Muscle layer of duodenum (tissue), 2 donors: ENCODE measurements at regions not wholly inside any gene's neighbourhood (a gene's known extent, or its start where the extent isn't known, plus 50 kb on each side); places are given as distances from the start of the nearest gene placed in this dataset.

Experiments
- H3K27ac ChIP-seq: one replicate; pipeline ENCODE4 v1.7.0; 2013; ENCODE audit warnings: mild to moderate bottlenecking, low read length
- H3K27me3 ChIP-seq: one replicate; pipeline ENCODE4 v1.7.0; 2013; ENCODE audit warnings: low read depth, mild to moderate bottlenecking, control low read depth, low read length
- H3K36me3 ChIP-seq, 2 donors: one replicate each; pipeline ENCODE4 v1.7.0; 2013; ENCODE audit warnings: low read length in 2 of 2, control low read depth in 1 of 2, mild to moderate bottlenecking in 1 of 2; ENCODE audit not compliant: insufficient read depth in 2 of 2, control insufficient read depth in 1 of 2
- H3K4me1 ChIP-seq, 2 donors: one replicate each; pipeline ENCODE4 v1.7.0; 2013; ENCODE audit warnings: low read length in 2 of 2, mild to moderate bottlenecking in 2 of 2, control low read depth in 1 of 2, moderate library complexity in 1 of 2; ENCODE audit not compliant: insufficient read depth in 2 of 2, control insufficient read depth in 1 of 2
- H3K4me3 ChIP-seq, 2 donors: one replicate each; pipeline ENCODE4 v1.7.0; 2013; ENCODE audit warnings: low read length in 2 of 2, low read depth in 1 of 2, mild to moderate bottlenecking in 1 of 2
- H3K9me3 ChIP-seq, 2 donors: one replicate each; pipeline ENCODE4 v1.7.0; 2013; ENCODE audit warnings: low read length in 2 of 2, control low read depth in 1 of 2, mild to moderate bottlenecking in 1 of 2; ENCODE audit not compliant: control insufficient read depth in 1 of 2
- donor health status: healthy.

DNA sequence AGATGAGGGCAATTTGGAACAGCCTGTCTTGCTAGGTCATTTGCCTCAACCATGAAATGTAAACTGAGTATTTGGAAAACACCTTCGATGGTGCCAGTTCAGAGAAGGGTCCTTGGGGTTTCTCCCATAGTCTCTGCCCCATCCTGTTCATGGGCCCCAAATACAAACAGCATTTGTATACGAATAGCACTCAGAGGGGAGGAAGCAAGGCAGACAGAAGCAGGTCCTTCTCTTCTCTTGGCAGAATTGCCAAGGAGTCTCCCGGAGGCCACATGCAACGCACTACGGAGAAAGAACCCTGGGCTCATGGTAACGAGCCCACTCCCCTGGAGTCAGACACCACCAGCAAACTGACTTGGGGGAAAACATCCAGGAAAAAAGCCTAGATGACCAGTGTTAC lies 162.1 kb downstream of the RAB11FIP2 start:
- Histone ChIP-seq H3K36me3 (no peaks in the 10 kb centered on the region), H3K27me3 (no peaks in the 10 kb centered on the region), H3K4me1 (no peaks in the 10 kb centered on the region), H3K9me3 (no peaks in the 10 kb centered on the region), H3K27ac (no peak overlapping the region), H3K4me3 (no peak overlapping the region)

GRCh38 chr10:117885206-117885829 lies 161.4 kb downstream of the RAB11FIP2 start:
- no peaks in the 10 kb centered on the region for H3K36me3 ChIP-seq

GRCh38 chr10:117886766-117887165 lies 160.0 kb downstream of the RAB11FIP2 start:
- H3K27ac ChIP-seq: no peak overlapping the region
- H3K4me3 ChIP-seq: no peak overlapping the region
- H3K36me3 ChIP-seq: no peaks in the 10 kb centered on the region
- H3K27me3 ChIP-seq: no peaks in the 10 kb centered on the region
- H3K4me1 ChIP-seq: no peaks in the 10 kb centered on the region
- no peaks in the 10 kb centered on the region for H3K9me3 ChIP-seq

More at GRCh38 chr10:117885206-117885829, 161.4 kb downstream of the RAB11FIP2 start:
- Histone ChIP-seq H3K27me3 (no peaks in the 10 kb centered on the region), H3K4me3 (no peak overlapping the region), H3K27ac (no peak overlapping the region), H3K4me1 (no peaks in the 10 kb centered on the region), H3K9me3 (no peaks in the 10 kb centered on the region)

DNA sequence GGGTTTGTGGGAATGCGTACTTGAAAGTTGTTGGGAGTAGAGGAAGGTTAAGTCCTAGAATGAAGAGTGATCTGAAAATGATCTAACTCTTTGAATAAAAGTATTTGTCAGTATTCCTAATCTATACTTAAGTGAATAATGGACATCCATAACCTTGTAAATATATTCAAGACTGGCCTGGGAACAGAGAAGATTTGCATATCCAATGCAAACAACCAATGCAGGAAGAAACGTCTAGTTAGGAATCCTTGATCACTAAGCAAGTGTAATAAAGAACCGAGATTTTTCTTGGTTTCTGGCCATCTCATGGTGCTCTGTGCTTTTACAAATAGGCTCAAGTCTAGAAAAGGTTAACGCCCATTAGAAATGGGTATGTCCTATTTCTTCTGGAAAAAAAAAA lies 157.1 kb downstream of the RAB11FIP2 start:
- no peak overlapping the region for H3K4me3 ChIP-seq
- H3K27me3 ChIP-seq: no peaks in the 10 kb centered on the region

DNA sequence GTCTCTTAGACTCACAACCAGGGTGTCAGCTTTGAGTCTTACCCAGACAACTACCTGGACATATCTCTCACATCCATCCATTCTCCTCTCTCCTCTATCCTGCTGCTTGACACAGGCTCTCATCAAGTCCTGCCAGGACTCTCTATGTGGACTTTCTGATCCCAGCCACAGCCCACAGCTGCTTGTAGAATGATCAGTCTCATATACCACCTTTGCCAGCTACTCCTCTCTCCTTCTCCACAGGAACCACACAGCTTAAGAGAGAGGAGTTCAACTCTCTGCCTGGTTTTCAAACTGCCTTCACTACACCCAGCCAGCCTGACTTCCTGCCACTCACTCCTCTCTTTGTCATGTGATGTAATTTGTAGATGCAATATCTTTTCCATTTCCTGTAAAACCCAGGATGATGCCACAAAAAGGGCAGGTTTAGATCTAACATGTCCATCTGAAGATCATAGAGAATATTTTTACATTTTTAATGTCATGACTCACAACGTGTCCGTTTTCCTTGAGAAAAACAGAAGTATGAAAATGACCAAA lies 154.0 kb downstream of the RAB11FIP2 start:
- no peaks in the 10 kb centered on the region for H3K36me3 ChIP-seq
- H3K4me1 ChIP-seq: no peaks in the 10 kb centered on the region
- no peaks in the 10 kb centered on the region for H3K27me3 ChIP-seq
- no peaks in the 10 kb centered on the region for H3K9me3 ChIP-seq
- H3K4me3 ChIP-seq: no peak overlapping the region
- no peak overlapping the region for H3K27ac ChIP-seq

More for the DNA sequence above, 157.1 kb downstream of the RAB11FIP2 start:
- no peak overlapping the region for H3K27ac ChIP-seq
- no peaks in the 10 kb centered on the region for H3K4me1 ChIP-seq
- no peaks in the 10 kb centered on the region for H3K9me3 ChIP-seq
- no peaks in the 10 kb centered on the region for H3K36me3 ChIP-seq

- no peaks in the 10 kb centered on the region for H3K9me3 ChIP-seq
- no peaks in the 10 kb centered on the region for H3K36me3 ChIP-seq
- H3K27ac ChIP-seq: no peak overlapping the region
- no peak overlapping the region for H3K4me3 ChIP-seq
- H3K4me1 ChIP-seq: no peaks in the 10 kb centered on the region
- H3K27me3 ChIP-seq: no peaks in the 10 kb centered on the region
These were observed 152.4 kb downstream of the RAB11FIP2 start for GRCh38 chr10:117894339-117894738.

DNA sequence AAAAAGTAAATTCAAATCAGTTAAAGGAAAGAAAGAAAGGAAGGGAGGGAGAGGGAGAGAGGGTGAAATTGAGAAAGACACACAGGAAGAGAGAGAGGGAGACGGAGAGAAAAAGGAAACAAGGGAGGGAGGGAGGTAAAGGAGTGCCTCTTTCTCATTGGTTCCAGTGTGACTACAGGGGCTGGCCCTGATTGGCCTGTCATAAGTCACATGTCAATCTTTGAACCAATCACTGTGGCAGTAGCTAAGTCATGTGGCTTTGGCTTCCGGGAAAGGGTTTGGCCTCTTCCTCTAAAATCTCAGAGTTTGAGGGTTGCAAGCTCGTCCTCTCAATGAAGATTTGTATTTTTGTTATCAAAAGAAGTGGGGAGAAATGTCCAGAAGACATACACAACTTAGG lies 150.2 kb downstream of the RAB11FIP2 start:
- H3K9me3 ChIP-seq: no peaks in the 10 kb centered on the region
- no peak overlapping the region for H3K27ac ChIP-seq
- no peaks in the 10 kb centered on the region for H3K4me1 ChIP-seq
- no peaks in the 10 kb centered on the region for H3K27me3 ChIP-seq
- H3K4me3 ChIP-seq: no peak overlapping the region
- H3K36me3 ChIP-seq: no peaks in the 10 kb centered on the region

DNA sequence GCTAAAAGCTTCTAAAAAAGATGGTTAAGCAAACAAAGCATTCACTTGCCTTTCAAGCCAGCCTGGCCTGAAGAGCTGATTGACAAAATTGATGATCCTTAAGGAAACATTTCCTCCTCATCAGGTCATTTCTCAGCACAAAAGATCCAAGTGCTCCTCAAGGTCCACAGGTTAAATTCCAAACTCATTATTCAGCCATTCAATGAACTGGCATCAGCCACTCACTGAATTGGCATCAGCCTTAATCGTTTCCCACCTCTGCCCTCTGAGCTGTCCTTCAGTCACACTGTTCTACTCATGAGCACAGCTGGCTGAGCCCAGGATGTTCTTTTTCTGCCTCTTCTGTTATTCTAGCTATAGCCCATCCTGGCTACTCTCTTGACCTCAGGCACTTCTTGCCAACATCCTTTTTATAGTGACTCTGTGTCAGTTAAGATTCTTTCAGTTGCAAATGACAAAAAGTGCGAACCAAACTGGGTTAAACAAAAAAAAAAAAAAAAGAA lies 147.5 kb downstream of the RAB11FIP2 start:
- Histone ChIP-seq H3K9me3 (no peaks in the 10 kb centered on the region), H3K4me3 (no peak overlapping the region), H3K36me3 (no peaks in the 10 kb centered on the region), H3K27ac (no peak overlapping the region), H3K4me1 (no peaks in the 10 kb centered on the region), H3K27me3 (peaks cover 3% of the 10 kb centered on the region)

DNA sequence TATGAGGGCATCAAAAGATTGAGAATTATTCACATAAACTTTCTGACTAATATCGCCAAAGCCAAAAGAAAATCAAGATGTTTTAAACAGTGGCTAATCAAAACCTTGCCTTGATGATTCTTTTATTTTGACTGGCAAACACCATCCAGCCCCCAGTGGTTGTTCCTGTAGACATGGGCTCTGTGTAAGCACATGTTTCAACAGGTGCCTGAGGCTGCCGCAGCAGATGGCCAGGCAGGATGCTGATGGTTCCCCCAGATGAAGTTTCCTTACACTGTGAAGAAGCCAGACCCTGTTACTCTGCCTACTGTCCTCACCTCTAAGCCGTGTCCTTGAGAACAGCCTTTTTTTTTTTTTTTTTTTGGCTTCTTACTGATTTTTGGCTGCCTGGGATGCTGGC lies 146.5 kb downstream of the RAB11FIP2 start:
- H3K9me3 ChIP-seq: no peaks in the 10 kb centered on the region

GRCh38 chr10:117903854-117904253 lies 142.9 kb downstream of the RAB11FIP2 start:
- H3K27ac ChIP-seq: no peak overlapping the region
- no peaks in the 10 kb centered on the region for H3K4me1 ChIP-seq
- no peak overlapping the region for H3K4me3 ChIP-seq
- H3K36me3 ChIP-seq: no peaks in the 10 kb centered on the region
- H3K27me3 ChIP-seq: peaks cover 3% of the 10 kb centered on the region
- H3K9me3 ChIP-seq: no peaks in the 10 kb centered on the region

More for the DNA sequence above, 146.5 kb downstream of the RAB11FIP2 start:
- peaks cover 3% of the 10 kb centered on the region for H3K27me3 ChIP-seq
- no peak overlapping the region for H3K27ac ChIP-seq
- H3K4me1 ChIP-seq: no peaks in the 10 kb centered on the region
- H3K4me3 ChIP-seq: no peak overlapping the region
- H3K36me3 ChIP-seq: no peaks in the 10 kb centered on the region

GRCh38 chr10:117905404-117905803 lies 141.3 kb downstream of the RAB11FIP2 start:
- no peaks in the 10 kb centered on the region for H3K36me3 ChIP-seq
- no peak overlapping the region for H3K4me3 ChIP-seq
- peaks cover 3% of the 10 kb centered on the region for H3K27me3 ChIP-seq
- H3K9me3 ChIP-seq: no peaks in the 10 kb centered on the region
- H3K27ac ChIP-seq: no peak overlapping the region
- no peaks in the 10 kb centered on the region for H3K4me1 ChIP-seq

GRCh38 chr10:117911684-117912083 lies 135.1 kb downstream of the RAB11FIP2 start:
- H3K9me3 ChIP-seq: no peaks in the 10 kb centered on the region
- no peak overlapping the region for H3K27ac ChIP-seq
- no peaks in the 10 kb centered on the region for H3K36me3 ChIP-seq
- no peak overlapping the region for H3K4me3 ChIP-seq
- no peaks in the 10 kb centered on the region for H3K4me1 ChIP-seq
- H3K27me3 ChIP-seq: no peaks in the 10 kb centered on the region
